ENCODE measurements at regions not wholly inside any gene's neighbourhood (a gene's known extent, or its start where the extent isn't known, plus 50 kb on each side); places are given as distances from the start of the nearest gene placed in this dataset.
"Not testable (repeated sequence)": the region's sequence is repeated elsewhere in the genome, so short reads cannot be mapped to it uniquely, and the experiment has no call there.

DNA sequence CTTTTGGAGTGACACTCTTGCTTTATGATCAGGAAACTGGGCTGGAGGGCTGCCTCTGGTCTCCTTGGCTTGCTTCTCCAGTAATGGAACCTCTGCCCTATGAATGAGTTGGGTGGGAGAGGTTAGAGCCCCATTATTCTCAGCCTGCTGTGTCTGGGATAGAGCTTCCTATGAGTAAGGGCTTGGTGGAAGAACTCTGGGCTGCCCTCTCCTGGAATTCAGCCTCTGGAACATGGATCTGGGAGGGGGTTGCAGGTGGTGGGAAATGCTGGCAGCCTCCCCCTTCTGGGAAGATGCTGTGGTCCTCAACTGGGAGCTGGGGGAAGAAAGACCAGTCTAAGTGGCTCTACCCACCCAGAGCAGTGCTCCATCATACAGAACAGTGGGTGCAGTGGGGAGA lies 81.8 kb upstream of the SYN3 start:
- DNase-seq (ENCODE audit: low spot score): no peak

GRCh38 chr22:33138333-33138732 lies 80.2 kb upstream of the SYN3 start:
- DNase-seq (ENCODE audit: low spot score): not testable (repeated sequence)

DNA sequence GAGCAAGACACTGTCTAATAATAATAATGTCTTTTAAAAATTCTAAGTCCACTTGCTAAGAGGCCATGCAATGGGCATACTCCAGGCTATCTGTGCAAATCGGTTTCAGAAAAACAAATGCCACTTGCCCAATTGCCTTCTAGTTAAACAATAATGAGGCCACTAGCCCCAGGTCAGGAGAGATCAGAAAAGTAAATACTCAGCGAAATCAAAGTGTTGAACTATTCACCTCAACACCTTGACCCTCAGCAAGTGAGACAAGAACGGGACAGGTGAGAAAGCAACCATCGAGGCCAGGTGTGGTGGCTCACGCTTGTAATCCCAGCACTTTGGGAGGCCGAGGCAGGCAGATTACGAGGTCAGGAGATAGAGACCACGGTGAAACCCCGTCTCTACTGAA lies 72.3 kb upstream of the SYN3 start:
- no peak for DNase-seq (ENCODE audit: low spot score)

GRCh38 chr22:33129621-33130020 lies 71.4 kb upstream of the SYN3 start:
- no peak for DNase-seq (ENCODE audit: low spot score)

DNA sequence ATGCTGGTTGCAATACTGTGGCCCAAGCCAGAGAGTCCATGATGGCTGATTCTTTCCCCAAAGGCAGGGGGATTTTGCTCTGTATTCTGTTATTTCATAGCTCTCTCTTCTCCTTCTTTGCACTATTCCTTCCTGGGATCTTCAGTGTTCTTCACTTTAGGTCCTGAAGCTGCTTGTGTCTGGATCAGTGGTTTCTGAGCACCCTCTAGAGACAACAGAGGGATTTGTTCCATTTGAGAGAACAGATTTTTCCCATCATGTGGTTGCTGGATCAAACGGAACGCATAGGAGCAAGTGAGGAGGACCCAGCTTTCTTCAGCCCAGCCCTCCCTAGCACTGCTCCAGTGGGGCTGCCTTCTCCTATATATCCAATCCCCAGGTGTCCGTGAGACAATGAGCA lies 68.7 kb upstream of the SYN3 start:
- peak; percentile 65 for DNase-seq (ENCODE audit: low spot score)

GRCh38 chr22:33124471-33124870 lies 66.3 kb upstream of the SYN3 start:
- no peak for DNase-seq (ENCODE audit: low spot score)

DNA sequence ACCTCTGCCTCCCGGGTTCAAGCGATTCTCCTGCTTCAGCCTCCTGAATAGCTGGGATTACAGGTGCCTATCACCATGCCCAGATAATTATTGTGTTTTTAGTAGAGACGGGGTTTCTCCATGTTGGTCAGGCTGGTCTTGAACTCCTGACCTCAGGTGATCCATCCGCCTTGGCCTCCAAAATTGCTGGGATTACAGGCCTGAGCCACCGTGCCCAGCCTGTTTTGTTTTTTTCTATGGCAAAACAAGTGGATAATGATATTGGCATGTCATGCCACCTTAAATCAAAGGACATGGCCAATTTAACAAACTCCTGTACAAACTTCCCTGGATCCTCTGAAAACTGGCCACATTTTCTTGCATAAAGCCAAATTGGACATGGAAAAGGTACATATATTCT lies 64.3 kb upstream of the SYN3 start:
- not testable (repeated sequence) for DNase-seq (ENCODE audit: low spot score)

- DNase-seq (ENCODE audit: low spot score): no peak
These were observed 60.9 kb upstream of the SYN3 start for GRCh38 chr22:33119044-33119443.

DNA sequence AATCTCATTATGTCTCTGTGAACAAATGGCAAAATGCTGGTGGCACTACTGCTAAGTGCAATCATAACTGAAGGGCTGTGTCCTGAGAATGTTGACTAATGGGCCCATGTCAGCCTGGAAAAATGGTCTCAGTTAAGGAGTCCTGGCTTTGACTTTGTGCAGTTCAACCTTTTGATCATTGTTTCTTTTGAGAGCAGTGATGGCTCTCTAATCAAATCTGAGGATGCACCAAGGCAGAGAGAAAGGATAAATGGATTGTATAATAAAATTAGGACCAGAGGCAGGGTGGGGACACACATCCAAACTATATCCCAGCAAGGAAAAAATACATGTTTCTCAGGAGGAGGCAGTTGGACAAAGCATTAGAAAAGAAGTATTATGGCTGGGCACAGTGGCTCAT lies 59.6 kb upstream of the SYN3 start:
- no peak for DNase-seq (ENCODE audit: low spot score)

- DNase-seq (ENCODE audit: low spot score): no peak
These were observed 58.8 kb upstream of the SYN3 start for GRCh38 chr22:33116841-33117547.

- DNase-seq (ENCODE audit: low spot score): no peak
These were observed 56.4 kb upstream of the SYN3 start for GRCh38 chr22:33114565-33114964.

GRCh38 chr22:33112580-33112979 lies 54.4 kb upstream of the SYN3 start:
- peak; percentile 36 for DNase-seq (ENCODE audit: low spot score)

- DNase-seq (ENCODE audit: low spot score): no peak
These were observed 53.3 kb upstream of the SYN3 start for GRCh38 chr22:33111491-33111890.

- peak; percentile 87 for DNase-seq (ENCODE audit: low spot score)
These were observed 52.5 kb upstream of the SYN3 start for GRCh38 chr22:33110562-33111163.

DNA sequence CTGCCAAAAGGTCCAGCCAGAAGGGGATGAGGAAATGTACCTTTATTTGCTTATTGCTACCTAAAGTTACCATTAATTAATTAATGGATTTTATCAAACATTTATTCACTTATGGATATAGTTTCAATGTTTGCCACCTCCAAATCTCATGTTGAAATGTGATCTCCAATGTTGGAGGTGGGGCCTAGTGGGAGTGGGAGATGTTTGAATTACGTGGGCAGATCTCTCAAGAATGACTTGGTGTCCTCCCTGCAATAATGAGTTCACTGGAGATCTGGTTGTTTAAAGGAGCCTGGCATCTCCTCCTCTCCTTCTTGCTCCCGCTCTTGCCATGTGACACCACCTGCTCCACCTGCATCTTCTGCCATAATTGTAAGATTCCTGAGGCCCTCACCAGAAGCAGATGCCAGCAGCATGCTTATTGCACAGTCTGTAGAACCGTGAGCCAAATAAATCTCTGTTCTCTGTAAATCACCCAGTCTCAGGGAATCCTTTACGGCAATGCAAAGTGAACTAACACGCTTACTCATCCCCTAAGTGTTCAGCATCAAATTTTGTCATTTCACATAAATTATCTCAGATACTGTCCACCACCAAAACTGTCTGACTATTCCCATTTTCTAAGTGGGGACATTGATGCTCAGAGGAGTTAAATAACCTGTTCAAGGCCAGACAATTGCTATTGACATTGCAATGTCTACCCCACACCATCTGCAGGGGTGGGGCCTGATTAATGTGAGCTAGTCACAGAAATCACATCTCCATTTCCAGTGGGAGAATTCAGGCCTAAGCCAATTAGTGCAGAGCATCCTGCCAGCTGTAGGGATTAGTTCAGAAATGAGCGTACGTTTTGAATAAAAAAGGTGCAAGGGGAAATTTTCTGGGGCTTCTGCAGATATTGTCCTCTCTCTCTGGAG lies 51.6 kb upstream of the SYN3 start:
- DNase-seq (ENCODE audit: low spot score): peak; percentile 70

DNA sequence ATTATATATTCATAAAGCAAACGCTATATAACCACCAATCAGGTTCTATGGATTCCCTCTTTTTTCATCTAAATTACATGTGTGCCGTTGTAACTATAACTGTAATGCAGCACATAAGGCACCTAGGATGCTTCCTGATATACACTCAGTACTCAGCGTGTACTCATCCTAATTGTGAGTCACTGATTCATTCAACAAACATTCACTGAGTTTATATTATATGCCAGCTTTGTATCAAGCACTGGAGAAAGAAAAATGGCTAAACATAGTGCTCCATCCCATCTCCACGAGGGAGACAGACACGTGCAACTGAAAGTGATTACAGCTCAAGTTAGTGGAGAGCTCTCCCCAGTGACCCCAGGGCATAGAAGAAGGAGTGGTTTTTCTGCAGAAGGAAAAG lies 49.9 kb upstream of the SYN3 start:
- no peak for DNase-seq (ENCODE audit: low spot score)
